H9 (cell line): ENCODE measurements at regions not wholly inside any gene's neighbourhood (a gene's known extent, or its start where the extent isn't known, plus 50 kb on each side); places are given as distances from the start of the nearest gene placed in this dataset.

ENCODE experiments used
- DNase-seq: peaks from one replicate; pipeline ENCODE4 v3.0.0-alpha.2; 2017
- H2AFZ ChIP-seq: one replicate; pipeline ENCODE4 v1.6.1; 2013; ENCODE audit warnings: mild to moderate bottlenecking, low read length, control low read depth, moderate library complexity
- H2AK5ac ChIP-seq: 2 replicates; pipeline ENCODE4 v1.6.1; 2013; ENCODE audit warnings: low read length, control low read depth, mixed read lengths; ENCODE audit not compliant: insufficient read length
- H2BK120ac ChIP-seq: one replicate; pipeline ENCODE4 v1.6.1; 2013; ENCODE audit warnings: low read depth, mild to moderate bottlenecking, low read length, control low read depth, inconsistent platforms; ENCODE audit not compliant: poor library complexity, severe bottlenecking
- H2BK12ac ChIP-seq: 2 replicates; pipeline ENCODE4 v1.6.1; 2013; ENCODE audit warnings: low read length, control low read depth, mixed read lengths, low read depth; ENCODE audit not compliant: insufficient read length
- H2BK15ac ChIP-seq: 2 replicates; pipeline ENCODE4 v1.6.1; 2013; ENCODE audit warnings: low read depth, low read length, control low read depth
- H2BK20ac ChIP-seq: one replicate; pipeline ENCODE4 v1.6.1; 2013; ENCODE audit warnings: low read depth, mild to moderate bottlenecking, low read length, control low read depth, inconsistent platforms; ENCODE audit not compliant: poor library complexity, severe bottlenecking
- H2BK5ac ChIP-seq: 2 replicates; pipeline ENCODE4 v1.6.1; 2013; ENCODE audit warnings: low read length, control low read depth, mixed read lengths; ENCODE audit not compliant: insufficient read length
- H3K14ac ChIP-seq: 2 replicates; pipeline ENCODE4 v1.6.1; 2013; ENCODE audit warnings: low read length, control low read depth; ENCODE audit not compliant: insufficient read depth
- H3K18ac ChIP-seq: 2 replicates; pipeline ENCODE4 v1.6.1; 2013; ENCODE audit warnings: low read depth, mild to moderate bottlenecking, mixed read lengths, low read length, control low read depth; ENCODE audit not compliant: insufficient read length
- H3K23ac ChIP-seq: 2 replicates; pipeline ENCODE4 v1.6.1; 2013; ENCODE audit warnings: low read length, control low read depth, mixed read lengths, low read depth; ENCODE audit not compliant: insufficient read length
- H3K23me2 ChIP-seq: 2 replicates; pipeline ENCODE4 v1.6.1; 2013; ENCODE audit warnings: low read depth, mild to moderate bottlenecking, mixed read lengths, low read length, control low read depth; ENCODE audit not compliant: insufficient read length, poor library complexity, severe bottlenecking
- H3K27ac ChIP-seq: 2 replicates; pipeline ENCODE4 v1.5.1; 2013; ENCODE audit warnings: low read length, control low read depth, mixed read lengths, low read depth; ENCODE audit not compliant: insufficient read length
- H3K27me3 ChIP-seq: 2 replicates; pipeline ENCODE4 v1.6.1; 2013; ENCODE audit warnings: low read length, control low read depth, inconsistent platforms; ENCODE audit not compliant: insufficient read depth
- H3K4ac ChIP-seq: 2 replicates; pipeline ENCODE4 v1.6.1; 2013; ENCODE audit warnings: low read depth, mild to moderate bottlenecking, control low read depth, inconsistent platforms, low read length, moderate library complexity
- H3K4me1 ChIP-seq: 2 replicates; pipeline ENCODE4 v1.6.1; 2013; ENCODE audit warnings: low read length, control low read depth, inconsistent platforms; ENCODE audit not compliant: insufficient read depth
- H3K4me2 ChIP-seq: 2 replicates; pipeline ENCODE4 v1.6.1; 2013; ENCODE audit warnings: low read length, control low read depth, mixed read lengths; ENCODE audit not compliant: insufficient read length, insufficient read depth
- H3K56ac ChIP-seq: 2 replicates; pipeline ENCODE4 v1.6.1; 2013; ENCODE audit warnings: low read depth, mild to moderate bottlenecking, mixed read lengths, low read length, control low read depth; ENCODE audit not compliant: insufficient read length
- H3K79me1 ChIP-seq: 2 replicates; pipeline ENCODE4 v1.6.1; 2013; ENCODE audit warnings: low read depth, mild to moderate bottlenecking, moderate library complexity, low read length, control low read depth, inconsistent platforms; ENCODE audit not compliant: insufficient read depth, poor library complexity, severe bottlenecking
- H3K79me2 ChIP-seq: 2 replicates; pipeline ENCODE4 v1.6.1; 2013; ENCODE audit warnings: low read length, control low read depth, inconsistent platforms; ENCODE audit not compliant: insufficient read depth
- H3K9ac ChIP-seq: 2 replicates; pipeline ENCODE4 v1.6.1; 2013; ENCODE audit warnings: low read length, control low read depth, mixed read lengths; ENCODE audit not compliant: insufficient read length; ENCODE audit errors: extremely low read depth
- H3K9me3 ChIP-seq: one replicate; pipeline ENCODE4 v1.6.1; 2013; ENCODE audit warnings: low read depth, low read length, inconsistent platforms; ENCODE audit not compliant: control insufficient read depth
- H3T11ph ChIP-seq: one replicate; pipeline ENCODE4 v1.6.1; 2013; ENCODE audit warnings: mild to moderate bottlenecking, low read length, control low read depth, inconsistent platforms
- H4K20me1 ChIP-seq: one replicate; pipeline ENCODE4 v1.6.1; 2013; ENCODE audit not compliant: control insufficient read depth, insufficient read length, insufficient read depth
- H4K5ac ChIP-seq: 2 replicates; pipeline ENCODE4 v1.6.1; 2013; ENCODE audit warnings: low read depth, mild to moderate bottlenecking, mixed read lengths, low read length, control low read depth; ENCODE audit not compliant: insufficient read length
- H4K8ac ChIP-seq: replicated peaks from 2 replicates; pipeline ENCODE4 v1.6.1; 2013; ENCODE audit warnings: low read length, control low read depth, mixed read lengths, low read depth; ENCODE audit not compliant: insufficient read length
- H4K91ac ChIP-seq: 2 replicates; pipeline ENCODE4 v1.6.1; 2013; ENCODE audit warnings: low read depth, mild to moderate bottlenecking, moderate library complexity, mixed read lengths, low read length, control low read depth; ENCODE audit not compliant: insufficient read length
- H3K27ac Mint-ChIP-seq, 3 experiments: 2 replicates in 2 of 3; 3 replicates in 1 of 3; pipeline ENCODE4 v1.8.0; 2020 to 2021; ENCODE audit warnings: mixed read lengths in 3 of 3, mild to moderate bottlenecking in 1 of 3, moderate library complexity in 1 of 3
- H3K27me3 Mint-ChIP-seq: 2 replicates; pipeline ENCODE4 v1.8.0; 2021; ENCODE audit warnings: low read depth, mild to moderate bottlenecking, moderate library complexity, mixed read lengths
- H3K36me3 Mint-ChIP-seq, 3 experiments: 2 replicates in 2 of 3; 3 replicates in 1 of 3; pipeline ENCODE4 v1.8.0; 2020 to 2021; ENCODE audit warnings: low read depth in 3 of 3, mixed read lengths in 3 of 3; ENCODE audit not compliant: insufficient read depth in 1 of 3
- H3K4me1 Mint-ChIP-seq, 2 experiments: 2 replicates each; pipeline ENCODE4 v1.8.0; 2020; ENCODE audit warnings: mixed read lengths in 2 of 2
- H3K4me3 Mint-ChIP-seq, 2 experiments: 2 replicates in 1 of 2; 3 replicates in 1 of 2; pipeline ENCODE4 v1.8.0; 2020 to 2021; ENCODE audit warnings: mild to moderate bottlenecking in 2 of 2, mixed read lengths in 2 of 2, moderate library complexity in 1 of 2
- H3K9me3 Mint-ChIP-seq, 2 experiments: 2 replicates in 1 of 2; 3 replicates in 1 of 2; pipeline ENCODE4 v1.8.0; 2020; ENCODE audit warnings: mild to moderate bottlenecking in 2 of 2, mixed read lengths in 2 of 2, moderate library complexity in 1 of 2
- CTCF ChIP-seq: fragments of 200-600 bp; sonication (generic); conservative IDR thresholded peaks from 3 replicates; pipeline ENCODE4 v1.8.0; 2021; ENCODE audit warnings: antibody characterized with exemption, mild to moderate bottlenecking
- WGBS: extraction: QIAGEN DNeasy Blood & Tissue Kit; methylation state at CpG from one replicate; pipeline ENCODE4 v1.1.7; 2013; ENCODE audit warnings: missing lambda C conversion rate, low lambda C conversion rate, mixed read lengths; ENCODE audit not compliant: insufficient read length; ENCODE audit errors: extremely low coverage; 5-methylcytosine and 5-hydroxymethylcytosine counted together

- H3K9ac ChIP-seq = no peak overlapping the region
- H3K9me3 ChIP-seq = no peaks in the 10 kb centered on the region
- H3K18ac ChIP-seq = no peak overlapping the region
- H3K79me1 ChIP-seq = no peaks in the 10 kb centered on the region
- H3K56ac ChIP-seq = no peak overlapping the region
- H3K4me3 Mint-ChIP-seq = no peak overlapping the region
- no peak for TF ChIP-seq CTCF
- H3K27ac ChIP-seq = no peak overlapping the region
- H3K27ac Mint-ChIP-seq = no peak overlapping the region
- H3K36me3 Mint-ChIP-seq = no peaks in the 10 kb centered on the region
- H4K5ac ChIP-seq = no peak overlapping the region
- no peaks in the 10 kb centered on the region for H4K20me1 ChIP-seq
- no peak overlapping the region for H3K4me2 ChIP-seq
- H3K9me3 Mint-ChIP-seq = no peaks in the 10 kb centered on the region
- DNase-seq = no peak
- H3K27me3 ChIP-seq = no peaks in the 10 kb centered on the region
- no peak overlapping the region for H3K4ac ChIP-seq
- no peak overlapping the region for H2AK5ac ChIP-seq
- no peaks in the 10 kb centered on the region for H3K4me1 ChIP-seq
- no peaks in the 10 kb centered on the region for H3K79me2 ChIP-seq
- H4K91ac ChIP-seq = no peak overlapping the region
- peaks cover 0 to 8% of the 10 kb centered on the region in 2 experiments; a peak in 2 of 4 replicates for H3K4me1 Mint-ChIP-seq
- H2BK120ac ChIP-seq = no peak overlapping the region
- no peak overlapping the region for H2BK20ac ChIP-seq
- no peaks in the 10 kb centered on the region for H3K23me2 ChIP-seq
- H2BK5ac ChIP-seq = no peak overlapping the region
- no peak overlapping the region for H4K8ac ChIP-seq
- peaks cover 2% of the 10 kb centered on the region for H3K27me3 Mint-ChIP-seq
- WGBS = no CpG with 5 or more reads among the region's 11 CpGs
- no peak overlapping the region for H3K23ac ChIP-seq
- H2AFZ ChIP-seq = no peak overlapping the region
- no peak overlapping the region for H3T11ph ChIP-seq
- no peak overlapping the region for H2BK15ac ChIP-seq
- no peak overlapping the region for H2BK12ac ChIP-seq
- no peak overlapping the region for H3K14ac ChIP-seq
Observed at GRCh38 chr9:86589730-86590129, 235.5 kb upstream of the TUT7 start.
